Neuronal stem cell (in vitro differentiated cells): ENCODE measurements at regions not wholly inside any gene's neighbourhood (a gene's known extent, or its start where the extent isn't known, plus 50 kb on each side); places are given as distances from the start of the nearest gene placed in this dataset.

Experiments
- DNase-seq: peaks from one replicate; pipeline ENCODE4 v3.0.0-alpha.2; 2013; ENCODE audit warnings: low spot score
- H2AFZ ChIP-seq: one replicate; pipeline ENCODE4 v1.6.1; 2013; ENCODE audit warnings: mild to moderate bottlenecking, low read length, inconsistent platforms
- H2AK5ac ChIP-seq: 2 replicates; pipeline ENCODE4 v1.6.1; 2013; ENCODE audit warnings: low read depth, mild to moderate bottlenecking, inconsistent platforms, low read length, moderate library complexity, mixed read lengths
- H2BK120ac ChIP-seq: 2 replicates; pipeline ENCODE4 v1.6.1; 2013; ENCODE audit warnings: low read depth, mild to moderate bottlenecking, inconsistent platforms, low read length, moderate library complexity, mixed read lengths
- H2BK12ac ChIP-seq: one replicate; pipeline ENCODE4 v1.6.1; 2013; ENCODE audit warnings: low read length, inconsistent platforms
- H2BK15ac ChIP-seq: 2 replicates; pipeline ENCODE4 v1.6.1; 2013; ENCODE audit warnings: mild to moderate bottlenecking, low read length, inconsistent platforms, mixed read lengths
- H2BK5ac ChIP-seq: one replicate; pipeline ENCODE4 v1.6.1; 2013; ENCODE audit warnings: inconsistent platforms, mild to moderate bottlenecking, low read length, moderate library complexity
- H3K14ac ChIP-seq: one replicate; pipeline ENCODE4 v1.6.1; 2013; ENCODE audit warnings: low read length, inconsistent platforms
- H3K18ac ChIP-seq: 2 replicates; pipeline ENCODE4 v1.6.1; 2013; ENCODE audit warnings: low read length, inconsistent platforms
- H3K23ac ChIP-seq: 2 replicates; pipeline ENCODE4 v1.6.1; 2013; ENCODE audit warnings: low read depth, mild to moderate bottlenecking, mixed read lengths, low read length, inconsistent platforms; ENCODE audit not compliant: poor library complexity
- H3K27ac ChIP-seq: replicated peaks from 3 replicates; pipeline ENCODE4 v1.5.1; 2013; ENCODE audit warnings: low read length, inconsistent platforms
- H3K27me3 ChIP-seq, 3 experiments: 2 replicates each; pipeline ENCODE4 v1.6.1; 2013; ENCODE audit warnings: low read length in 3 of 3, mild to moderate bottlenecking in 2 of 3, inconsistent platforms in 1 of 3, low read depth in 1 of 3, mixed read lengths in 1 of 3, moderate library complexity in 1 of 3; ENCODE audit not compliant: control insufficient read depth in 3 of 3, insufficient read depth in 3 of 3
- H3K36me3 ChIP-seq, 2 donors: replicated peaks in 1 of 2; 2 replicates each; pipeline ENCODE4 v1.6.1; 2013; ENCODE audit warnings: low read length in 2 of 2; ENCODE audit not compliant: control insufficient read depth in 2 of 2, insufficient read depth in 2 of 2
- H3K4ac ChIP-seq: 2 replicates; pipeline ENCODE4 v1.6.1; 2013; ENCODE audit warnings: inconsistent platforms, mild to moderate bottlenecking, low read length, moderate library complexity
- H3K4me1 ChIP-seq, 2 donors: 1 replicate in 1 of 2; 2 replicates in 1 of 2; pipeline ENCODE4 v1.6.1; 2013; ENCODE audit warnings: low read length in 2 of 2, low read depth in 1 of 2; ENCODE audit not compliant: control insufficient read depth in 2 of 2, insufficient read depth in 1 of 2
- H3K4me2 ChIP-seq: one replicate; pipeline ENCODE4 v1.6.1; 2013; ENCODE audit warnings: mild to moderate bottlenecking, low read length, inconsistent platforms; ENCODE audit not compliant: insufficient read depth, poor library complexity, severe bottlenecking
- H3K4me3 ChIP-seq, 2 donors: 2 replicates each; pipeline ENCODE4 v1.5.1; 2013; ENCODE audit warnings: low read length in 2 of 2, mild to moderate bottlenecking in 2 of 2, inconsistent platforms in 1 of 2, moderate library complexity in 1 of 2
- H3K79me1 ChIP-seq: one replicate; pipeline ENCODE4 v1.6.1; 2013; ENCODE audit warnings: low read depth, mild to moderate bottlenecking, inconsistent platforms, low read length, moderate library complexity
- H3K9ac ChIP-seq: one replicate; pipeline ENCODE4 v1.6.1; 2013; ENCODE audit warnings: mild to moderate bottlenecking, low read depth, low read length, inconsistent platforms; ENCODE audit not compliant: poor library complexity
- H3K9me3 ChIP-seq, 2 donors: replicated peaks in 1 of 2; 2 replicates each; pipeline versions ENCODE3 to v1.6.1; 2013; ENCODE audit warnings: low read length in 2 of 2, mild to moderate bottlenecking in 2 of 2, inconsistent platforms in 1 of 2, low read depth in 1 of 2, mixed read lengths in 1 of 2, moderate library complexity in 1 of 2; ENCODE audit not compliant: control insufficient read depth in 2 of 2, insufficient read depth in 1 of 2
- H4K8ac ChIP-seq: one replicate; pipeline ENCODE4 v1.6.1; 2013; ENCODE audit warnings: low read depth, mild to moderate bottlenecking, inconsistent platforms, low read length, moderate library complexity
- H4K91ac ChIP-seq: one replicate; pipeline ENCODE4 v1.6.1; 2013; ENCODE audit warnings: low read length, low read depth, mild to moderate bottlenecking, inconsistent platforms; ENCODE audit not compliant: poor library complexity
- WGBS, 2 donors: extraction: QIAGEN DNeasy Blood & Tissue Kit; methylation state at CpG; one replicate each; pipeline ENCODE4 v1.1.7; 2013; ENCODE audit warnings: missing lambda C conversion rate in 2 of 2, mixed read lengths in 1 of 2; ENCODE audit not compliant: insufficient read length in 2 of 2, insufficient replicate concordance in 1 of 2; ENCODE audit errors: extremely low coverage in 2 of 2; 5-methylcytosine and 5-hydroxymethylcytosine counted together

GRCh38 chr4:24160358-24160757 lies 270.5 kb upstream of the PPARGC1A start:
- H2BK120ac ChIP-seq: no peak overlapping the region
- H2BK12ac ChIP-seq: no peak overlapping the region
- H3K36me3 ChIP-seq: no peaks in the 10 kb centered on the region
- no CpG with 5 or more reads among the region's 1 CpG for WGBS, 2 donors
- H3K4me2 ChIP-seq: no peak overlapping the region
- no peak overlapping the region for H2BK5ac ChIP-seq
- H3K14ac ChIP-seq: no peak overlapping the region
- H4K8ac ChIP-seq: no peak overlapping the region
- no peak overlapping the region for H2AK5ac ChIP-seq
- no peak overlapping the region for H3K27ac ChIP-seq
- H3K18ac ChIP-seq: no peak overlapping the region
- no peak overlapping the region for H2AFZ ChIP-seq
- H3K4me1 ChIP-seq: peaks cover 0 to 1% of the 10 kb centered on the region in 2 donors
- no peak overlapping the region for H4K91ac ChIP-seq
- H3K79me1 ChIP-seq: no peaks in the 10 kb centered on the region
- H3K4me3 ChIP-seq: no peak overlapping the region
- H3K4ac ChIP-seq: no peak overlapping the region
- no peak overlapping the region for H3K23ac ChIP-seq
- H3K9me3 ChIP-seq: no peaks in the 10 kb centered on the region
- no peak for DNase-seq
- no peak overlapping the region for H2BK15ac ChIP-seq
- no peaks in the 10 kb centered on the region for H3K27me3 ChIP-seq
- no peak overlapping the region for H3K9ac ChIP-seq

GRCh38 chr4:24158031-24158430 lies 268.2 kb upstream of the PPARGC1A start:
- H3K14ac ChIP-seq: no peak overlapping the region
- no peak overlapping the region for H2BK120ac ChIP-seq
- H3K9ac ChIP-seq: no peak overlapping the region
- no peaks in the 10 kb centered on the region for H3K36me3 ChIP-seq
- H3K27ac ChIP-seq: no peak overlapping the region
- H2AK5ac ChIP-seq: no peak overlapping the region
- H2AFZ ChIP-seq: no peak overlapping the region
- H2BK5ac ChIP-seq: no peak overlapping the region
- no peak overlapping the region for H3K23ac ChIP-seq
- no CpG with 5 or more reads among the region's 1 CpG for WGBS, 2 donors
- no peaks in the 10 kb centered on the region for H3K9me3 ChIP-seq
- no peak overlapping the region for H4K8ac ChIP-seq
- no peak overlapping the region for H2BK15ac ChIP-seq
- no peaks in the 10 kb centered on the region for H3K79me1 ChIP-seq
- peaks cover 0 to 1% of the 10 kb centered on the region in 2 donors for H3K4me1 ChIP-seq
- no peak overlapping the region for H3K18ac ChIP-seq
- no peak overlapping the region for H3K4me2 ChIP-seq
- DNase-seq: no peak
- no peak overlapping the region for H4K91ac ChIP-seq
- no peak overlapping the region for H3K4ac ChIP-seq
- no peak overlapping the region for H3K4me3 ChIP-seq
- no peaks in the 10 kb centered on the region for H3K27me3 ChIP-seq
- no peak overlapping the region for H2BK12ac ChIP-seq

GRCh38 chr4:24150034-24150433 lies 260.2 kb upstream of the PPARGC1A start:
- WGBS, 2 donors: no CpG with 5 or more reads among the region's 3 CpGs
- Histone ChIP-seq H2BK120ac (no peak overlapping the region), H2BK12ac (no peak overlapping the region), H2BK5ac (no peak overlapping the region), H3K79me1 (no peaks in the 10 kb centered on the region), H3K9me3 (no peaks in the 10 kb centered on the region), H3K9ac (no peak overlapping the region), H3K4me2 (no peak overlapping the region), H4K91ac (no peak overlapping the region), H3K27me3 (peaks cover 0 to 5% (median 0%) of the 10 kb centered on the region in 3 experiments), H3K14ac (no peak overlapping the region), H2AFZ (no peak overlapping the region), H2BK15ac (no peak overlapping the region), H3K27ac (no peak overlapping the region), H3K36me3 (no peaks in the 10 kb centered on the region), H3K4ac (no peak overlapping the region), H3K23ac (no peak overlapping the region), H3K4me1 (no peaks in the 10 kb centered on the region), H2AK5ac (no peak overlapping the region), H3K4me3 (no peak overlapping the region), H4K8ac (no peak overlapping the region), H3K18ac (no peak overlapping the region)
- no peak for DNase-seq

- Histone ChIP-seq H3K23ac (no peak overlapping the region), H3K4me2 (no peak overlapping the region), H3K14ac (no peak overlapping the region), H3K9me3 (no peaks in the 10 kb centered on the region), H3K27ac (no peak overlapping the region), H3K79me1 (no peaks in the 10 kb centered on the region), H2AFZ (no peak overlapping the region), H2AK5ac (no peak overlapping the region), H2BK5ac (no peak overlapping the region), H2BK15ac (no peak overlapping the region), H4K91ac (no peak overlapping the region), H4K8ac (no peak overlapping the region), H2BK12ac (no peak overlapping the region), H3K4me3 (no peak overlapping the region), H3K18ac (no peak overlapping the region), H3K9ac (no peak overlapping the region), H3K4ac (no peak overlapping the region), H3K36me3 (no peaks in the 10 kb centered on the region), H3K4me1 (peaks cover 0 to under 1% of the 10 kb centered on the region in 2 donors), H3K27me3 (peaks cover 0 to 5% (median 0%) of the 10 kb centered on the region in 3 experiments), H2BK120ac (no peak overlapping the region)
- WGBS, 2 donors: no CpG with 5 or more reads among the region's 2 CpGs
- no peak for DNase-seq
Measured at GRCh38 chr4:24146127-24146526, 256.3 kb upstream of the PPARGC1A start.
